Forelimb muscle (tissue), 1 donor: ENCODE measurements at regions not wholly inside any gene's neighbourhood (a gene's known extent, or its start where the extent isn't known, plus 50 kb on each side); places are given as distances from the start of the nearest gene placed in this dataset.
"Not testable (repeated sequence)": the region's sequence is repeated elsewhere in the genome, so short reads cannot be mapped to it uniquely, and the experiment has no call there.

Source experiments
- DNase-seq: peaks from one replicate; pipeline ENCODE4 v3.0.0-alpha.2; 2013; ENCODE audit warnings: low read depth

DNA sequence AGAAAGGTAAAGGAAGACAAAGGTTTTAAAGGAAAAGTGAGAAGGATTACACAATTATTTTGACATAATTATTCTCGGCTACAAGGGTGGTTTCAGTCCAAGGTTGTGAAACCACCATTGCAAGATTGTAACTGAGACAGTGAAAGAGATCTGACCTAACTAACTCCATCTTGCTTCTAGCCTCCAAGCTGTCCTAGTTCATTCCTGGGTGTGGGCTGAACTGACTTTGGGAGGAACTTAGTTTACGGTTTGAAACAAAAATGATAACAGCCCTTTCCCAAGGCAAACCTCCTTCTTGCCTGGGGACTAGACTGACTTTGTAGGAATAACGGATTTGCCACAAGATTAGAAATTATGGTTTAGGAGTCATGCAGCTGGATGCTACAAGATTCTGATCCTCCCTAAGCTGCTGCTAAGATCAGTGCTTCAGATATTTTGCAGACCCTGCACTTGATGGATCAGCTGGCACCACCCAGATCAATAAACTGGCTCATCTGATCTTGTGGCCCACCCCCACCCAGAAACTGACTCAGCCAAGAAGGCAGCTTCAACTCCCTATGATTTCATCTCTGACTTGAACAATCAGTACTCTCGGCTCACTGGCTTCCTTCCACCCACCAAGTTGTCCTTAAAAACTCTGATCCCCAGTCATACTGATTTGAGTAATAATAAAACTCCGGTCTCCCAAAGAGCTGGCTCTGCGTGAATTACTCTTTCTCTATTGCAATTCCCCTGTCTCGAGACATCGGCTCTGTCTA, 57.7 kb upstream of the AADACL2 start:
- no peak for DNase-seq

DNA sequence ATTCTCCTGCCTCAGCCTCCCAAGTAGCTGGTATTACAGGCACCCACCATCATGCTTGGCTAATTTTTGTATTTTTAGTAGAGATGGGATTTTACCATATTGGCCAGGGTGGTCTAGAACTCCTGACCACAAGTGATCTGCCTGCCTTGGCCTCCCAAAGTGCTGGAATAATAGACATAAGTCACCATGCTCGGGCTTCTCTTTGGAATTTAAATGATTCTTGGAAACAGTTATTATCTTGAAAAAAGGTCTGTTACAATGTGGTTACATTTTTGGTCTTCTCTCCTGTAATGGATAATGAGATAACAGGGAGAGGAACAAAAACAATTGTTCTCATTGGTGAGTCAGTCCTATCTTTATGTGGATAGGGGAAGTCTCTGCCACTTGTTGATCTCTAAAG, 59.8 kb upstream of the AADACL2 start:
- no peak for DNase-seq

GRCh38 chr3:151667762-151668161, 66.0 kb upstream of the AADACL2 start:
- DNase-seq = not testable (repeated sequence)

DNA sequence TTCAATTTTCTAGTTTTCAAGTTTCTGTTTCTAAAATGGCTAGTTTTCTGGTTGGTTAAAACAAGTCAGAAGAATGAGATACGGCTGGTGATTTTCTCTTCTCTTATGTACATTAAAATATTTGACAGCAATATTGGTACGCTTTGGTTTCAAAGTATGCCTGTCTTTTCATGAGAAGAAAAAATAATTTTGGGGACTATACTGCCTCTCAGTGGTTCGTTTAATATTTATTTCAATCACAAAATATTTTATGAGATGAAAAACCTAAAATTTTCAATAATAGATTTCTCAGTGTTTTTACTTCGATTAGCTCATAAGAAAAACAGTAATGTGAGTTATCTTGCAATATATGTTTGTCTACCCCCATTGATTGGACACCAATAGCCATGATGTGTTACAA, 72.8 kb upstream of the AADACL2 start:
- DNase-seq = no peak

DNA sequence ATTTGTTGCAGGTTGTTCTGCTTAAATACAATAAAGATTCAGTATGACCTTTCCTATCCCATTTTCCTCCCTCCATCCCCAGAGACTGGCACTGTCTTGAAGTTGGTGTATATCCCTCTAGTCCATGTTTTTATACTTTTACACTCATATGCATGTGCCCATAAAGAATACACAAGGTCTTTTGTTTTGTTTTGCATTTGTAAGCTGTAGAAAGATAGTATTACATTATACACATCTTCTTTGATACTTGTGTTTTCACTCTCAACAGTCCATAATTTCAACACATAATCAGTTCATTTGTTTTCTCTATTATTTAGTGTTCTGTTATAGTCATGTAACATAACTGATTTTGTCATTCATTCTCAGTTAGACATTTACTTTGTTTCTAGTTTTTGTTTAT, 88.7 kb upstream of the AADACL2 start:
- no peak for DNase-seq

- DNase-seq = no peak
These were observed 89.6 kb upstream of the AADACL2 start for GRCh38 chr3:151644020-151644620.

- no peak for DNase-seq
These were observed 94.3 kb upstream of the AADACL2 start for GRCh38 chr3:151639418-151639740.

GRCh38 chr3:151638555-151639417, 94.9 kb upstream of the AADACL2 start:
- no peak for DNase-seq

DNA sequence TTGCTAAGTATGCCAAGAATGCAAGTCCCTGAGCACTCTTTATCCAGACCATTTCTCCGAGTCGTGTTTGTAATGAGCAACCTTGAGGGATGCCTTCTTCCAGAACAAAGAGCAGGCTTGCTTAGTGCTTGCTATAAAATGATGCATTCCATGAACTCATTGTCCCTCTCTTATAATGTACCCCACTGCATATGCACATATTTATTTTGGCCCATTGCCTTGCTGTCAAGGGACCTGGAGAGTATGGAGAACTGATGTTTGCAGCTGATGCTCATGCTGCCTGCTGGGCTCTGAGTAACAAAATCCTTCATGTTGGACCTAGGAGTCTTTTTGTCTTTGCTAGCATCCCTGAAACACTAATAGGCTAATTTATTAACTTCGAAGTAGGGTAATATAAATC, 97.8 kb upstream of the AADACL2 start:
- no peak for DNase-seq

GRCh38 chr3:151631946-151632345, 101.8 kb upstream of the AADACL2 start:
- DNase-seq = no peak

GRCh38 chr3:151630938-151631441, 102.7 kb upstream of the AADACL2 start:
- DNase-seq = peak; percentile 68

GRCh38 chr3:151630035-151630434, 103.7 kb upstream of the AADACL2 start:
- DNase-seq = no peak

DNA sequence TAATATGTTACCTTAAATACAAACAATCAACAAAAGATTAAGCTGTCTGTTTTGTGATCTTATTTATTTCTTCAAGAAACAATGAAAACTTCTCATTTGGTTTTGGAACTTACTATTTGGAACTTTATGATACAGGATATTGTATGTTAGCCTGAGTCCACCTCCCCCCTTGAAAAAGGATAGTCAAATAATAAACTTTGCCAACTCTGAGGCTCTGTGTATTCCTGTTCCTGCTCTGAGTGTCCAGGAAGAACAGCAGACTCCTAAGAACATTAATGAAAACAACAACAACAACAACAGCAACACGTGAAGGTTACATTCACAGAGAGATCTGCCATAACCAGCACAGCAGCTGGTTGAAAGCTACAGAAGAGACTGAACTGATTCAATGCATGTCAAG, 108.1 kb upstream of the AADACL2 start:
- no peak for DNase-seq

DNA sequence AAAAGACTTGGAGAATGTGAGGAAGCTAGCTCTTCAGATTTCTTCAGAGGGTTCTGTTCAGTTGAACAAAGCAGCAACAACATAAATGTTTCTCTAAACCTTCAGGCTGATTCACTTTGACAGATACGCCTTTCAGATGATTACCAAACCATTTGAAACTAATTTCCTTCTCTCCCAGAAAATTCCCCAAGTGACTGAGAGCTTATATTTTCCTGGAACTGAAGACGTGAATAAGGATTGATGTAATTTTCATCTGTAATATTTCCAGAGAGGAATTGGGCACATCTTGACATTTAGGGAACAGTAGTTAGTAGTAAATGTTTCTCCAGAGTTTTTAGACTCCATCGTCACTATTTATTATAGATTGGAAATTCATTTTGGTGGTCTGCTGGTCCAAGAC, 108.6 kb upstream of the AADACL2 start:
- DNase-seq = peak; percentile 83

- no peak for DNase-seq
These were observed 113.7 kb upstream of the AADACL2 start for GRCh38 chr3:151620071-151620470.

DNA sequence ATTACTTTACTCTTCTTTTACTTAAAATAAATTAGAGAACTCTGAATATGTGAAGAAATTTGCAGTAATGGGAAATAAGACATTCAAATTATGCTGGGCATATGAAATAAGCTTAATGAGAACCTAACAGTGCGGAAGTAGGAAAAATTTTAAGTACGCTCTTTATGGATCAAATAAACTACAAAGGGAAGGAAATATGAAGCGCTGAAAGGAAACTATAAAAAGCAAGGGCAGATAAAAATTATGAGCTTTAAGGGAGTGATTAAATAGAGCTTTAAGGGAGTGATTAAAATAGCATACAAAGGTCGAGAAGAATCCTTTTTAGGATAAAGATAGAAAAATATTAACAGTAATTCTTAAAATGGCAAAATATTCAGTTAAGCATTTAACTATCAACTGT, 118.3 kb upstream of the AADACL2 start:
- DNase-seq = no peak

GRCh38 chr3:151612115-151612514, 121.6 kb upstream of the AADACL2 start:
- no peak for DNase-seq

GRCh38 chr3:151611419-151611818, 122.3 kb upstream of the AADACL2 start:
- peak; percentile 83 for DNase-seq

- DNase-seq = no peak
These were observed 124.2 kb upstream of the AADACL2 start for GRCh38 chr3:151609491-151609890.

GRCh38 chr3:151604891-151605290, 128.8 kb upstream of the AADACL2 start:
- no peak for DNase-seq

DNA sequence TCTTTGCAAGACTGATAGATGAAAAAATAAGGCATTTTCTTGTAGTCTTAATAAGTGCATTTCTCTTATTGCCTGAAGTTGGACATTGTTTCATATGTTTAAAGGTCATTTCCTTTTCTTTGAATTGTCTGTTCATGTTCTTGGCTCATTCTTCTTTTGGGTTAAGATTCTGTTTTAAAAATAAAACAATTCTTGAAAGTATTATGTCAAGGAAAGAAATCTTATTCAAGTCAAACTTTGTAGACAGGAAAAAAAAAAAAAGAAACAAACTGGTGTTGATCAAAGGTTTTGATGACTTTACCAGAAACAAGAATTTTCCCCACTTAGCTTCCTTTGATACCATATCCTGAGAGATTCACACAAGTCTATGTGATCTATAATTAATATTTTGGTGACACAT, 132.9 kb upstream of the AADACL2 start:
- DNase-seq = no peak

GRCh38 chr3:151599103-151599672, 134.5 kb upstream of the AADACL2 start:
- DNase-seq = no peak
